GM12892 (cell line): ENCODE measurements at regions not wholly inside any gene's neighbourhood (a gene's known extent, or its start where the extent isn't known, plus 50 kb on each side); places are given as distances from the start of the nearest gene placed in this dataset.

Experiments used
- POLR2A ChIP-seq: IDR thresholded peaks from 2 replicates; pipeline ENCODE4 v1.6.1; 2011; ENCODE audit warnings: low read depth, low read length, control low read depth
- TAF1 ChIP-seq: IDR thresholded peaks from 2 replicates; pipeline ENCODE4 v1.6.1; 2011; ENCODE audit warnings: low read depth, mild to moderate bottlenecking, control low read depth, low read length, borderline replicate concordance

DNA sequence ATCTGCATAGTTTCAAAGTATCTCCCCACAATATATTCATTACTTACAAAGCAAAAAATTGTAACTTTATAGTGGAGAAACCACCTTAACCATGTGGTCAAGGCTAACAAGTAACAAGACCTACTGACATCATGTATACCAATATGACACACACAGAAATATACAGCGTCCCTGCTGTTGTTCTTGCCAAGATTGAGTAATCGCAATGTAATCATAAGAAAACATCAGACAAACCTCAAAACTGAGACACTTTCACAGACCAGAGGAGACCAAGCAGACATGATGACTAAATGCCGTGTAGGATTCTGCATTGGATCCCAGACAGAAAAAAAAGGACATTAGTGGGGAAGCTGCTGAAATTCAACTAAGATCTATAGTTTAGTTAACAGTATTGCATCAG is 123.0 kb downstream of the ACAA2 start:
- TF ChIP-seq TAF1: no peak
- TF ChIP-seq POLR2A: no peak
